HepG2 (cell line): ENCODE measurements at regions not wholly inside any gene's neighbourhood (a gene's known extent, or its start where the extent isn't known, plus 50 kb on each side); places are given as distances from the start of the nearest gene placed in this dataset.

Source experiments
- ATAC-seq: fragments of 200-7000 bp; cut with Tn5 transposase; 3 replicates; pipeline ENCODE4 v1.9.1; 2020; ENCODE audit warnings: mild to moderate bottlenecking, moderate library complexity
- BruUV-seq: library from RNA; stranded (reverse); fragments of 400-500 nt; replicated peaks from 2 replicates; lab custom pipeline; 2021; lab: Mats Ljungman, UMichigan
- CTCF ChIA-PET: fragments of 300-600 bp; formaldehyde crosslinking; extraction: SDS; loops from one replicate; lab custom pipeline; 2021; ENCODE audit warnings: low total read pairs, inconsistent platforms, low intra/inter-chr PET ratio; lab: Yijun Ruan, JAX
- POLR2A ChIA-PET: fragments of 350-600 bp; sonication (Branson Sonifier 250); formaldehyde crosslinking; loops from one replicate; lab custom pipeline; 2020; ENCODE audit warnings: antibody characterized with exemption, inconsistent platforms; lab: Yijun Ruan, JAX
- DNase-seq: peaks from one replicate; pipeline ENCODE4 v3.0.0-alpha.2; 2015; ENCODE audit warnings: low spot score
- FAIRE-seq: peaks from 3 replicates; lab custom pipeline; 2011; peaks lifted over from hg19 to GRCh38; lab: Jason Lieb, UNC
- H2AFZ ChIP-seq: one replicate; pipeline ENCODE4 v1.6.1; 2011; ENCODE audit warnings: low read length, inconsistent platforms
- H3K27ac ChIP-seq: fragments of 300-600 bp; 3 replicates; pipeline ENCODE4 v1.8.0; 2011; ENCODE audit warnings: mixed run types, mild to moderate bottlenecking, mixed read lengths, low read length, inconsistent platforms; ENCODE audit not compliant: insufficient read depth; ENCODE audit errors: extremely low read length
- H3K27me3 ChIP-seq, 2 experiments: fragments of 200-600 bp in 1 of 2; 2 replicates in 1 of 2; 3 replicates in 1 of 2; pipeline versions ENCODE4 v1.6.0 to v1.8.0; 2011; ENCODE audit warnings: low read length in 2 of 2, mild to moderate bottlenecking in 2 of 2, moderate library complexity in 2 of 2, inconsistent platforms in 1 of 2; ENCODE audit not compliant: insufficient read depth in 2 of 2, control insufficient read depth in 1 of 2
- H3K36me3 ChIP-seq, 2 experiments: fragments of 200-600 bp in 1 of 2; replicated peaks in 1 of 2; 2 replicates in 1 of 2; 3 replicates in 1 of 2; pipeline versions ENCODE4 v1.5.1 to v1.8.0; 2011; ENCODE audit warnings: low read length in 2 of 2, inconsistent platforms in 1 of 2; ENCODE audit not compliant: insufficient read depth in 2 of 2, control insufficient read depth in 1 of 2
- H3K4me1 ChIP-seq: 2 replicates; pipeline ENCODE4 v1.5.1; 2012; ENCODE audit warnings: low read length, inconsistent platforms; ENCODE audit not compliant: insufficient read depth
- H3K4me2 ChIP-seq: 2 replicates; pipeline ENCODE4 v1.6.0; 2011; ENCODE audit warnings: low read depth, low read length, inconsistent platforms
- H3K4me3 ChIP-seq, 3 experiments: fragments of 200-600 bp in 1 of 3; sonication (generic), shearing (Covaris generic) in 1 of 3; replicated peaks in 1 of 3; 2 replicates each; pipeline ENCODE4 v1.5.1; 2011 to 2016; ENCODE audit warnings: low read length in 3 of 3, inconsistent platforms in 2 of 3, low read depth in 2 of 3, mild to moderate bottlenecking in 2 of 3, control low read depth in 1 of 3, mixed read lengths in 1 of 3; ENCODE audit not compliant: insufficient read depth in 1 of 3
- H3K79me2 ChIP-seq: one replicate; pipeline ENCODE4 v1.6.1; 2011; ENCODE audit warnings: low read length, inconsistent platforms; ENCODE audit not compliant: insufficient read depth
- H3K9ac ChIP-seq: 2 replicates; pipeline ENCODE4 v1.6.0; 2011; ENCODE audit warnings: mild to moderate bottlenecking, low read depth, low read length, inconsistent platforms; ENCODE audit not compliant: insufficient read depth
- H3K9me3 ChIP-seq: 2 replicates; pipeline ENCODE4 v1.5.1; 2012; ENCODE audit warnings: mild to moderate bottlenecking, low read length
- H4K20me1 ChIP-seq: 2 replicates; pipeline ENCODE4 v1.6.0; 2011; ENCODE audit warnings: inconsistent platforms, mild to moderate bottlenecking, low read length, moderate library complexity; ENCODE audit not compliant: insufficient read depth
- HNF4A ChIP-seq: sonication (generic); formaldehyde crosslinking; IDR thresholded peaks from 2 replicates; pipeline ENCODE4 v1.4.0; 2020; ENCODE audit warnings: missing genetic modification reagents
- HNRNPUL1 ChIP-seq: fragments of 200-400 bp; formaldehyde crosslinking; IDR thresholded peaks from 2 replicates; pipeline ENCODE4 v1.6.1; 2017; ENCODE audit warnings: low read depth, mild to moderate bottlenecking, low read length, moderate library complexity
- KDM4B ChIP-seq: sonication (generic); formaldehyde crosslinking; IDR thresholded peaks from 2 replicates; pipeline ENCODE4 v1.4.0; 2020; ENCODE audit warnings: missing genetic modification reagents
- MIXL1 ChIP-seq: IDR thresholded peaks from 2 replicates; pipeline ENCODE4 v1.6.1; 2016
- RXRB ChIP-seq: IDR thresholded peaks from 2 replicates; pipeline ENCODE4 v1.6.1; 2016; ENCODE audit warnings: borderline replicate concordance, missing genetic modification reagents, missing compliant biosample characterization
- SIX4 ChIP-seq: sonication (generic); formaldehyde crosslinking; IDR thresholded peaks from 2 replicates; pipeline ENCODE4 v1.4.0; 2020; ENCODE audit warnings: missing genetic modification reagents
- TAF1 ChIP-seq: sonication (generic); formaldehyde crosslinking; IDR thresholded peaks from 2 replicates; pipeline ENCODE4 v1.4.0; 2020; ENCODE audit warnings: missing genetic modification reagents
- TCF12 ChIP-seq, 2 experiments: fragments of 450-650 bp in 1 of 2; sonication (generic) in 1 of 2; formaldehyde crosslinking in 1 of 2; IDR thresholded peaks; 2 replicates each; pipeline versions ENCODE4 v1.6.1 to v1.8.0; 2017 to 2022; ENCODE audit warnings: antibody characterized with exemption in 1 of 2, mild to moderate bottlenecking in 1 of 2, missing genetic modification reagents in 1 of 2, moderate library complexity in 1 of 2
- TMF1 ChIP-seq: sonication (generic); formaldehyde crosslinking; IDR thresholded peaks from 2 replicates; pipeline ENCODE4 v1.8.1; 2022; ENCODE audit warnings: low read depth, missing genetic modification reagents
- ZKSCAN8 ChIP-seq: IDR thresholded peaks from 2 replicates; pipeline ENCODE4 v1.6.1; 2016; ENCODE audit warnings: borderline replicate concordance, missing genetic modification reagents, missing compliant biosample characterization
- WGBS: methylation state at CpG from one replicate; pipeline ENCODE4 v1.1.6; 2017; ENCODE audit warnings: low lambda C conversion rate; 5-methylcytosine and 5-hydroxymethylcytosine counted together
- in situ Hi-C: cut with HindIII; loops from 2 replicates; pipeline ENCODE4 v1.10.0; 2017; ENCODE audit warnings: low pct_unique_long_range_greater_than_20kb; ENCODE audit not compliant: extremely low pct_ligation_motif_present
- intact Hi-C: fragments of 100-400 bp; cut with micrococcal nuclease; formaldehyde crosslinking; loops from one replicate; pipeline ENCODE4 v1.10.0; 2022; ENCODE audit not compliant: unreplicated experiment
- TF ChIP-seq, protein P1 (sequence below), 2 experiments: sonication (generic) in 1 of 2; formaldehyde crosslinking in 1 of 2; IDR thresholded peaks; 2 replicates each; pipeline versions ENCODE4 v1.4.0 to v1.6.1; 2016 to 2020; ENCODE audit warnings: borderline replicate concordance in 1 of 2, low read depth in 1 of 2, mild to moderate bottlenecking in 1 of 2, missing genetic modification reagents in 1 of 2
- TF ChIP-seq, protein P2 (sequence below): sonication (generic); IDR thresholded peaks from 2 replicates; pipeline ENCODE4 v1.6.1; 2016; ENCODE audit warnings: low read depth, borderline replicate concordance
- TF ChIP-seq, protein P3 (sequence below): fragments of 450-650 bp; IDR thresholded peaks from 2 replicates; pipeline ENCODE4 v1.6.1; 2016
- TF ChIP-seq, protein P4 (sequence below): sonication (generic); formaldehyde crosslinking; IDR thresholded peaks from 2 replicates; pipeline ENCODE4 v1.5.0; 2020; ENCODE audit warnings: mild to moderate bottlenecking, missing genetic modification reagents, moderate library complexity
- TF ChIP-seq, protein P5 (sequence below): sonication (generic); formaldehyde crosslinking; IDR thresholded peaks from 2 replicates; pipeline ENCODE4 v1.4.0; 2020; ENCODE audit warnings: missing genetic modification reagents

DNA sequence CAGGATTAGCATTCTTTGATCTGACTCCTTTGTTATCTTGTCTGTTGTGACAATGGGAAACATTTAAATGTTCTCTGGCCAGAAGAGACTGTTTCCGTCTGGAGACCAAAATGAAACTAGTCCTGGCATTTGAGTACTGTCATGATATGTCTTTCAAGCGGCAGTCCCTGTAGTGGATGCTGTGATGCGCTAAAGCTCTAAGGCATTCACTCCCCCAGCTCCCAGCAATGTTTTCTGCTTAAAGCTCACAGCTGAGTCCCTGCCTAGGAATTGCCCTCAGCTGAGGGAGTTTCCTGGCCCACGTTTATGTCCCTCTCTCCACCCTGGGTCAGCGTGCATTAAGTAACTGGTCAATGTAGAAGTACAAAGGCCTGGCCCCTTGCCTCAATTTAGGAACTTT, 109.4 kb downstream of the UCHL5 start:
- H3K4me3 ChIP-seq, result no peak overlapping the region
- DNase-seq, result no peak
- ChIA-PET CTCF (no interaction called here), POLR2A (no interaction called here)
- no peaks in the 10 kb centered on the region for H3K36me3 ChIP-seq
- FAIRE-seq, result no peak
- ATAC-seq, result no peak
- H3K9me3 ChIP-seq, result no peaks in the 10 kb centered on the region
- 63% methylated on average over 5 of the region's 5 CpGs for WGBS
- BruUV-seq, result no TSS peak
- in situ Hi-C loops, result no loop called here
- intact Hi-C loops, result no loop called here
- no peaks in the 10 kb centered on the region for H3K79me2 ChIP-seq
- no peaks in the 10 kb centered on the region; a peak in 1 of 5 replicates for H3K27me3 ChIP-seq
- H3K27ac ChIP-seq, result no peak overlapping the region
- H3K4me2 ChIP-seq, result no peak overlapping the region
- no peaks in the 10 kb centered on the region for H4K20me1 ChIP-seq
- no peak overlapping the region for H2AFZ ChIP-seq
- no peaks in the 10 kb centered on the region for H3K4me1 ChIP-seq
- H3K9ac ChIP-seq, result no peak overlapping the region
- TF ChIP-seq, protein P1, sequence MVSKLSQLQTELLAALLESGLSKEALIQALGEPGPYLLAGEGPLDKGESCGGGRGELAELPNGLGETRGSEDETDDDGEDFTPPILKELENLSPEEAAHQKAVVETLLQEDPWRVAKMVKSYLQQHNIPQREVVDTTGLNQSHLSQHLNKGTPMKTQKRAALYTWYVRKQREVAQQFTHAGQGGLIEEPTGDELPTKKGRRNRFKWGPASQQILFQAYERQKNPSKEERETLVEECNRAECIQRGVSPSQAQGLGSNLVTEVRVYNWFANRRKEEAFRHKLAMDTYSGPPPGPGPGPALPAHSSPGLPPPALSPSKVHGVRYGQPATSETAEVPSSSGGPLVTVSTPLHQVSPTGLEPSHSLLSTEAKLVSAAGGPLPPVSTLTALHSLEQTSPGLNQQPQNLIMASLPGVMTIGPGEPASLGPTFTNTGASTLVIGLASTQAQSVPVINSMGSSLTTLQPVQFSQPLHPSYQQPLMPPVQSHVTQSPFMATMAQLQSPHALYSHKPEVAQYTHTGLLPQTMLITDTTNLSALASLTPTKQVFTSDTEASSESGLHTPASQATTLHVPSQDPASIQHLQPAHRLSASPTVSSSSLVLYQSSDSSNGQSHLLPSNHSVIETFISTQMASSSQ (IDR thresholded peaks at IDR 0.05; ENCODE audit: low read depth), result no peak
- TF ChIP-seq, protein P1 (CRISPR knock-in tag; IDR thresholded peaks at IDR 0.05; ENCODE audit: borderline replicate concordance), result no peak
- TF ChIP-seq, protein P2, sequence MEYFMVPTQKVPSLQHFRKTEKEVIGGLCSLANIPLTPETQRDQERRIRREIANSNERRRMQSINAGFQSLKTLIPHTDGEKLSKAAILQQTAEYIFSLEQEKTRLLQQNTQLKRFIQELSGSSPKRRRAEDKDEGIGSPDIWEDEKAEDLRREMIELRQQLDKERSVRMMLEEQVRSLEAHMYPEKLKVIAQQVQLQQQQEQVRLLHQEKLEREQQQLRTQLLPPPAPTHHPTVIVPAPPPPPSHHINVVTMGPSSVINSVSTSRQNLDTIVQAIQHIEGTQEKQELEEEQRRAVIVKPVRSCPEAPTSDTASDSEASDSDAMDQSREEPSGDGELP, result no peak
- TF ChIP-seq RXRB (no peak), HNF4A (CRISPR knock-in tag) (no peak), KDM4B (CRISPR knock-in tag) (no peak), ZKSCAN8 (CRISPR knock-in tag) (no peak), SIX4 (CRISPR knock-in tag) (no peak), MIXL1 (CRISPR knock-in tag) (no peak), HNRNPUL1 (no peak), TCF12 (IDR thresholded peaks at IDR 0.05) (no peak), TCF12 (CRISPR knock-in tag; IDR thresholded peaks at IDR 0.05) (no peak), TMF1 (CRISPR knock-in tag) (no peak), TAF1 (CRISPR knock-in tag) (no peak)
- TF ChIP-seq, protein P3, sequence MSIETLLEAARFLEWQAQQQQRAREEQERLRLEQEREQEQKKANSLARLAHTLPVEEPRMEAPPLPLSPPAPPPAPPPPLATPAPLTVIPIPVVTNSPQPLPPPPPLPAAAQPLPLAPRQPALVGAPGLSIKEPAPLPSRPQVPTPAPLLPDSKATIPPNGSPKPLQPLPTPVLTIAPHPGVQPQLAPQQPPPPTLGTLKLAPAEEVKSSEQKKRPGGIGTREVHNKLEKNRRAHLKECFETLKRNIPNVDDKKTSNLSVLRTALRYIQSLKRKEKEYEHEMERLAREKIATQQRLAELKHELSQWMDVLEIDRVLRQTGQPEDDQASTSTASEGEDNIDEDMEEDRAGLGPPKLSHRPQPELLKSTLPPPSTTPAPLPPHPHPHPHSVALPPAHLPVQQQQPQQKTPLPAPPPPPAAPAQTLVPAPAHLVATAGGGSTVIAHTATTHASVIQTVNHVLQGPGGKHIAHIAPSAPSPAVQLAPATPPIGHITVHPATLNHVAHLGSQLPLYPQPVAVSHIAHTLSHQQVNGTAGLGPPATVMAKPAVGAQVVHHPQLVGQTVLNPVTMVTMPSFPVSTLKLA, result no peak
- TF ChIP-seq, protein P4, sequence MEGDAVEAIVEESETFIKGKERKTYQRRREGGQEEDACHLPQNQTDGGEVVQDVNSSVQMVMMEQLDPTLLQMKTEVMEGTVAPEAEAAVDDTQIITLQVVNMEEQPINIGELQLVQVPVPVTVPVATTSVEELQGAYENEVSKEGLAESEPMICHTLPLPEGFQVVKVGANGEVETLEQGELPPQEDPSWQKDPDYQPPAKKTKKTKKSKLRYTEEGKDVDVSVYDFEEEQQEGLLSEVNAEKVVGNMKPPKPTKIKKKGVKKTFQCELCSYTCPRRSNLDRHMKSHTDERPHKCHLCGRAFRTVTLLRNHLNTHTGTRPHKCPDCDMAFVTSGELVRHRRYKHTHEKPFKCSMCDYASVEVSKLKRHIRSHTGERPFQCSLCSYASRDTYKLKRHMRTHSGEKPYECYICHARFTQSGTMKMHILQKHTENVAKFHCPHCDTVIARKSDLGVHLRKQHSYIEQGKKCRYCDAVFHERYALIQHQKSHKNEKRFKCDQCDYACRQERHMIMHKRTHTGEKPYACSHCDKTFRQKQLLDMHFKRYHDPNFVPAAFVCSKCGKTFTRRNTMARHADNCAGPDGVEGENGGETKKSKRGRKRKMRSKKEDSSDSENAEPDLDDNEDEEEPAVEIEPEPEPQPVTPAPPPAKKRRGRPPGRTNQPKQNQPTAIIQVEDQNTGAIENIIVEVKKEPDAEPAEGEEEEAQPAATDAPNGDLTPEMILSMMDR (CRISPR knock-in tag), result no peak
- TF ChIP-seq, protein P5, sequence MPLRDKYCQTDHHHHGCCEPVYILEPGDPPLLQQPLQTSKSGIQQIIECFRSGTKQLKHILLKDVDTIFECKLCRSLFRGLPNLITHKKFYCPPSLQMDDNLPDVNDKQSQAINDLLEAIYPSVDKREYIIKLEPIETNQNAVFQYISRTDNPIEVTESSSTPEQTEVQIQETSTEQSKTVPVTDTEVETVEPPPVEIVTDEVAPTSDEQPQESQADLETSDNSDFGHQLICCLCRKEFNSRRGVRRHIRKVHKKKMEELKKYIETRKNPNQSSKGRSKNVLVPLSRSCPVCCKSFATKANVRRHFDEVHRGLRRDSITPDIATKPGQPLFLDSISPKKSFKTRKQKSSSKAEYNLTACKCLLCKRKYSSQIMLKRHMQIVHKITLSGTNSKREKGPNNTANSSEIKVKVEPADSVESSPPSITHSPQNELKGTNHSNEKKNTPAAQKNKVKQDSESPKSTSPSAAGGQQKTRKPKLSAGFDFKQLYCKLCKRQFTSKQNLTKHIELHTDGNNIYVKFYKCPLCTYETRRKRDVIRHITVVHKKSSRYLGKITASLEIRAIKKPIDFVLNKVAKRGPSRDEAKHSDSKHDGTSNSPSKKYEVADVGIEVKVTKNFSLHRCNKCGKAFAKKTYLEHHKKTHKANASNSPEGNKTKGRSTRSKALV (CRISPR knock-in tag), result no peak
